ENCODE measurements at regions not wholly inside any gene's neighbourhood (a gene's known extent, or its start where the extent isn't known, plus 50 kb on each side); places are given as distances from the start of the nearest gene placed in this dataset.

DNA sequence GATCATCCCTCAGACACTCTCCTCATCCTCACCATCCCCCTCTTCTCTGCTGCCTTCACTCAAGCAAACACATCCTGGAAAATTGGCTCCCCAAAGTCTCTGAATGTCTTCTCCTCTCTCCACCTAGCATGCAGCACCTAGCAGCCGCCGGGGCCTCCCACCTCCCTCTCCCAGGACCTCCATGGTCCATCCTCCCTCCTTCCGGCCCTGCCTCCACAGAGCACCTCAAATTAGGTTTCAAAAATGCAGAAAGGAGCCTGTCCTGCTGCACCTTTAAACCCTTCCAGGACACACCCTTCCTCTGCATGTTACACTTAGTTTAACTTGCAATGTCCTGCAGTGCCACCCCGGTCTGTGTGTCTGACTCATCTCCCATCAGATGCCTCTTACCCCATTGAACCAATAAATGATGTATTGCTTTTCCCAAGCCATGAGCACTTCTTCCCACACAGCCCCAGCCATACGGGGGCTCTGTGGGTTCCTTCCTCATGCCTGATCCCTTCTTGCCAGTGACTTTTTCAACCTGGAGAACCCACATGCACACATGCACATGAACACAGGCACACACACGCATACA lies 582.5 kb upstream of the MGMT start:
- TF ChIP-seq, protein P1, sequence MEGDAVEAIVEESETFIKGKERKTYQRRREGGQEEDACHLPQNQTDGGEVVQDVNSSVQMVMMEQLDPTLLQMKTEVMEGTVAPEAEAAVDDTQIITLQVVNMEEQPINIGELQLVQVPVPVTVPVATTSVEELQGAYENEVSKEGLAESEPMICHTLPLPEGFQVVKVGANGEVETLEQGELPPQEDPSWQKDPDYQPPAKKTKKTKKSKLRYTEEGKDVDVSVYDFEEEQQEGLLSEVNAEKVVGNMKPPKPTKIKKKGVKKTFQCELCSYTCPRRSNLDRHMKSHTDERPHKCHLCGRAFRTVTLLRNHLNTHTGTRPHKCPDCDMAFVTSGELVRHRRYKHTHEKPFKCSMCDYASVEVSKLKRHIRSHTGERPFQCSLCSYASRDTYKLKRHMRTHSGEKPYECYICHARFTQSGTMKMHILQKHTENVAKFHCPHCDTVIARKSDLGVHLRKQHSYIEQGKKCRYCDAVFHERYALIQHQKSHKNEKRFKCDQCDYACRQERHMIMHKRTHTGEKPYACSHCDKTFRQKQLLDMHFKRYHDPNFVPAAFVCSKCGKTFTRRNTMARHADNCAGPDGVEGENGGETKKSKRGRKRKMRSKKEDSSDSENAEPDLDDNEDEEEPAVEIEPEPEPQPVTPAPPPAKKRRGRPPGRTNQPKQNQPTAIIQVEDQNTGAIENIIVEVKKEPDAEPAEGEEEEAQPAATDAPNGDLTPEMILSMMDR (IDR thresholded peaks at IDR 0.05; ENCODE audit: low read depth, low read length, missing input control), result no peak
- TF ChIP-seq RAD21 (IDR thresholded peaks at IDR 0.05) (no peak), JUND (IDR thresholded peaks at IDR 0.05) (no peak), SP1 (IDR thresholded peaks at IDR 0.05) (no peak)
- TF ChIP-seq, protein P2, sequence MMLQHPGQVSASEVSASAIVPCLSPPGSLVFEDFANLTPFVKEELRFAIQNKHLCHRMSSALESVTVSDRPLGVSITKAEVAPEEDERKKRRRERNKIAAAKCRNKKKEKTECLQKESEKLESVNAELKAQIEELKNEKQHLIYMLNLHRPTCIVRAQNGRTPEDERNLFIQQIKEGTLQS (IDR thresholded peaks at IDR 0.05), result no peak

All from liver (tissue), 3 donors.